Hippocampal formation (tissue), 2 donors: ENCODE measurements at regions not wholly inside any gene's neighbourhood (a gene's known extent, or its start where the extent isn't known, plus 50 kb on each side); places are given as distances from the start of the nearest gene placed in this dataset.
"Not testable (repeated sequence)": the region's sequence is repeated elsewhere in the genome, so short reads cannot be mapped to it uniquely, and the experiment has no call there.

Experiments used
- DNase-seq, 2 donors: peaks; one replicate each; lab custom pipeline; 2025; lab: John Stamatoyannopoulos, UW

DNA sequence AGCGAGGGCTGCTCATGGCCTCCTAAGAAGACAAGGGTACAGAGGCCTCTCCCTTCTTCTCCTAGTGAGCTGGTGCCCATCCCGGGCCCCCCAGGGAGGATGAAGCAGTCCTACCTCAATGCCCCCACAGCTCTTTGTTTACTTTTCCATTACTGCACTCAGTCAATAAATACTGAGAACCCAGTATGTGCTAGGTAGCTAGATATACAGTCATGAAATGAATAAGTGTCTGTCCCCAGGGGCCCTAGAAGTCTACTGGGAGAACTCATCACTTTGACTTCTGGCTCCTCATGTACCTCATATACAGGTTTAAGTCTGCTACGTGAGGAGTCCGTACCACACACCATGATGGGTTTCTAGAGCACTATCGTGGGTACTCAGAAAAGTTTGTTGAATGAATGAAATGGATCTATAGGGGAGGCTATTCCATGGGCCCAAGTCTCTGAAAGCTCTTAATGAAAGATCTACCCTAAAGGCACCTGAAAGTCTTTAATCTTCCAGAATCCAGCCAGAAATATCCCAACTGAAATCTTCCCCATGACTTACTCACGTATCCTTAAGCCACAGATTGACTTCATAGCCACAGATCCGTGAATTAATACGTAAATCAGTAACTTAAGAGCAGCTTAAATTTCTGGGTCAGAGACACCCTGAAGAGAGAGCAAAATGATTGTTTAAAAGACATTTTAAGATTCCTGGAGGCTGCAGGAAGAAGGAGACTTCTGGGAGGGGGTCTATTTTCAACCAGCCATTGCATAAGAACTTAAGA lies 51.6 kb upstream of the POMP start:
- DNase-seq = no peak

DNA sequence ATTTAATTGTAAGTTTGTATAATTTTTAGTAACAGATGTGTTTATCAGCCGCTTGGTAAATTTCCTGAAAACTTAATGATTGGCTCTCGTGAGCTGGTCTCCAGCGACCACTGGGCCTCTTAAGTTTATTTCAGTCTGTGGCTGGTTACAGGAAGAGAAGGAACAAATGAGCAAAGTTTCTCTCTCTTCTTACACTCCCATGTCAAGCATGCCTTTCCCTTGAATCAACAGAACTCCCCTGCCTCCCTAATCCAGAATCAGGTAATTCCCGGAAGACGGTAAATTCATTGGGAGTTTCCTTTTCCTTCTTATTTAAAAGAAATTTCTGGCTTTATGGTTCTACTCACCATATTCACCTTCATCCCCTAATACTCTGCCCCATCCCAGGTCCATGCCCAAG lies 52.5 kb upstream of the POMP start:
- no peak for DNase-seq

DNA sequence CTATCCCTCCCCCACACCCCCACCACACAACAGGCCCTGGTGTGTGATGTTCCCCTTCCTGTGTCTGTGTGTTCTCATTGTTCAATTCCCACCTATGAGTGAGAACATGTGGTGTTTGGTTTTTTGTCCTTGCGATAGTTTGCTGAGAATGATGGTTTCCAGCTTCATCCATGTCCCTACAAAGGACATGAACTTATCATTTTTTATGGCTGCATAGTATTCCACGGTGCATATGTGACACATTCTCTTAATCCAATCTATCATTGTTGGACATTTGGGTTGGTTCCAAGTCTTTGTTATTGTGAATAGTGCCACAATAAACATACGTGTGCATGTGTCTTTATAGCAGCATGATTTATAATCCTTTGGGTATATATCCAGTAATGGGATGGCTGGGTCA lies 53.8 kb upstream of the POMP start:
- not testable (repeated sequence) for DNase-seq

DNA sequence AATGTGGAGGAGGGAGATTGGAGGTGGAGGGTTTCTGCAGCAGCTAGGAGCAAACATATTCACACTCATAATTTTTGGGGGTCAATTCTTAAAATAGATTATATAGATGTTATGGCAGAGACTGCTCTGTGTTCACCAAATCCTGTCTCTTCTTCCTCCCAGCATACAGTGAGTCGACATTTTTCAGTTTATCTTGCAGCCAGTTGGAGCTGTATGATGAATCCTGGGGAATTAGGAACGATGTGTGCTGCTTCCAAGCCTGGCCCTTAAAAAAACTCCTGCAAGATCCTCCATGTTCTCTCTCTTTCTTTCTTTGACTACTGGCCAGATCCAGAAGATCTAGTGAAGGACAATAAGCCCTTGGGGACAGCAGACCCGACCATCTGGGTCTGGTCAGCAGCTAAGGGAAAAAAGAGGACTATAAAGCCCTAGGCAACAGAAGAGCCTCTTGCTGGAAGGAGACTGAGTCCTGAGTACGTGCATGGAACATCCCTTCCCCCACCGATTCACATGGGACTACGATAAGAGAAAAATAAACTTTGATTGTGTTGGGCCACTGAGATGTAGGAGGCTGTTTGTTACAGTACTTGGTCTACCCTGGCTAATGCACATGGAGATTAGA lies 55.8 kb upstream of the POMP start:
- no peak for DNase-seq

DNA sequence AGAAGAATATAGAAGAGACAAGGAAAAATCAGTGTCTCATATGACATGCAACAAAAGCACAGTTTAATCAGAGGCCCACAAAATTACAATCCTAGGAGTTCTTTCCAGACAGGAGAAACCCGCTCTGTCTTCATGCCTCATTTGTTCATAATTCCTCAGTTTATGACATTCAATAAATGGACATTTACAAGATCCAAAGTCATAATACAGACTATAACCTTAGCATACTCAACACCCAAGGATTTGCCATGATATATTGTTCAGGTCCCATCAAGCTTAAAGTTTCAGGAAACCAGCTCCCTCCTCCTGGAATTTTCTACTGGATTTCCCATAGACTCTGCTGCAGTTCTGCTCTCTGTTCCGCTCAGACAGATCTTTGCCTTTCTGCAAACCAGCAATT lies 56.4 kb upstream of the POMP start:
- no peak for DNase-seq

DNA sequence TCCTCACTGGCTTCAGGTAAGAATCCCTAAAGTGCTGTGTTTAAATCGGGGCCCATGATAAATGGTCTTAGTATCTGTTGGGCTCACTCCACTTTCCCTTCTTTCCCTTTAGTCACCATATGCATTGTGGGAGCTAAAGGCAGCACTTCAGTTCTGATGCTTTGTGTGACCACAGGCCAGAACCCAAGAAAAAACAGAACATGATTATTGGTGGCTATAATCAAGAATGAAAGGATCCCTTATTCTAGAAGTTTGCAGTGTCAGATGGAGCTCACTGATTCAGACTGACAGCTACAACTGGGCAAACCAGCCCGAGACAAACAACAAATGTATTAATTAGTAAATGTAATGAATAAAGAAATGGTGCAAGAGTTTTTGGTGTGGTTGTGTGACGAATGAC lies 57.3 kb upstream of the POMP start:
- DNase-seq = peak in 1 of 2 donors; percentile 31

DNA sequence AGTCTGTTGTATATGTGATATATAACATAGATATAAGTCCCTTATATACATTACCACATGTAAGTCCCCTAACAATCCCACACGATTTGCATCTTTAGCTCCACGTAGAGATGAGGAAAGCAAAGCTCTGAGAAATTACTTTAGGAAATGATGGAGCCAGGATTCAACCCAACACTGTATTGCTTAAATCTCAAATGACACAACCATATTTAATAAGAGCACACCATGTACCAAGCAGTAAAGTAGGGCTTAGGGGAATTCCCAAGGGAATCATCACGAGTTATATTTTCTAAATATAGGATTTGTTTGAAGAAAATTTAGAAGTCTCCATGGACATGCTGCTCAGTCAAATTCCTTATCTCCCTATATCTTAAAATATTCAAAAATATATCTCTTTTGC lies 61.3 kb upstream of the POMP start:
- no peak for DNase-seq

DNA sequence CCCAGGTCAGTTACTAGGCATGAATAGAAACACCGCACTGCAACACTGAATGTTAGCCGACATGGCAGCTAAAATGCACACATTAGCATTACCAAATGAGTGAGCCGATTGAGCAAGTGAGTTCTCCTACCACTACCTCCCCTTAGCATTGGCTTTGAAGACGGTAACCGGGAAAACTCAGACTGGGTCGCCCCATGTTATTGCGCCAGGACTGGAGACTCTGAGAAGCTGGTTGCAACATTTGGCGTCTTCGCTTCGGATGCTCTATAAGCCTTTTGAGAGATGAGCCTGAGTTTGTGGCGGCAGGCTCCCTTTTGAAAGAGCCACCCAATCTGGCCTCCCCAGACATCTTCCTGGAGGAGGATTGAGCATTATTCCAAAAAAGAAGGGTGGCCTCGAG lies 68.5 kb upstream of the POMP start:
- DNase-seq = no peak

DNA sequence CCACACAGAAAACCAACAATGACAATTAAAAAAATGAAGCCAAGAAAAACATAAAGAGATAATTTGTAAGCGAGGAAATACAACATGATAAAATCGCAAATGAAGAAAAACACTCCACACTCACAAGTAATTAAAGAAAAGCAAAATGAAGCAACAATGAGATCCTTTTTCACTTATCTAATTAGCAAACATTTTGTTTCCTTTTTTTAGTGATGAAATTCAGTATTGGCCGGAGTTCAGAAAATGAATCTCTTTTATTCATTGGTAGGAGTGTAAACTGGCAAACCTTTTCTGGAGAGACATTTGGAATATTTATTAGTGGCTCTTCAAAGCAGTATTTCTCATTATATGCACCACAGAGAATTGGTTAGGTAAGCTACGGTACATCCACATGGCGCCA lies 70.6 kb upstream of the POMP start:
- no peak for DNase-seq

DNA sequence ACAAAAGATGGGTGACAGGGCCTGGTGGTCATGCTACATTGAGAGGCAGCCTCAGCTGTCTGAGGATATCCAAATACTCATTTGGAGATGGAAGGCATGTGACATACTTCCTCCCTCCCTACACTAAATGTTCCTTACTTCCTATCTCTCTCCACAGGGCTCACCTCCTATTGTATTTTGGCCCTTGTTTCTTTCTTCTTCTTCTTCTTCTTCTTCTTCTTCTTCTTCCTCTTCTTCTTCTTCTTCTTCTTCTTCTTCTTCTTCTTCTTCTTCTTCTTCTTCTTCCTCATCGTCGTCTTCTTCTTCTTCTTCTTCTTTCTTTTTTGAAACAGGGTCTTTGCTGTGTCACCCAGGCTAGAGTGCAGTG lies 71.8 kb upstream of the POMP start:
- DNase-seq = no peak

DNA sequence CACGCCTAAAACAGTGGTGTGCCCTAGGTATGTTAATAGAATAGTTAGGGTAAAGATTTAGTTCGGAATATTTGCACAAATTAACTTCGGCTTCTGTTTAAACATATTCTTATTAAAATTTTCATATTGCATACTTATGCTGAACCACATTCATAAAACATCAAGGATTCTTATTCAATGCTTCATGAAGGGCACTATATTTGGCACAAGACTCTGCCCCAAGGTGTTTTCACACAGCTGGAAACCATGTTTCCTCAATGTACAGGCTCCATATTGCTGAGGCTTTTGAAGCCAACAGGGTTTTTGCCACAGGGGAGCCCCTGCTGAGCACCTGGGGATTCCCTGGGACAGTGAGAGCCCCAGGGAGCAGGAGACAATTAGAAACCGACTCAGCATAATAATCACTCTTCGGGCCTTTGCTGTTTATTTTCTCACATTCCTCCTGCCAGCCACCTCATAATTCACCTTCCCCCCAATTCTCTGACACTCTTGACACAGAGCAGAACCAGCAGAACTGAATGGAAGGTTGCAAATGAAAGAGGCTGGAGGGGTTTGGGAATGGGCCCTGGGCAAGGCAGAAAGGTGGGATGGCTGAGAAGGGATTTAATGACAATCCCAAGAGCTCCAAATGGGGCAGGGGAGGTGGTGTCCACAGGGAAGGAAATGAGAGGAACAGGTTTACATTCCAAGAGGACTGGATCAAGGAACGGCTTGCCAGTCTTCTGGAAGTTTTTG lies 72.3 kb upstream of the POMP start:
- DNase-seq = no peak

DNA sequence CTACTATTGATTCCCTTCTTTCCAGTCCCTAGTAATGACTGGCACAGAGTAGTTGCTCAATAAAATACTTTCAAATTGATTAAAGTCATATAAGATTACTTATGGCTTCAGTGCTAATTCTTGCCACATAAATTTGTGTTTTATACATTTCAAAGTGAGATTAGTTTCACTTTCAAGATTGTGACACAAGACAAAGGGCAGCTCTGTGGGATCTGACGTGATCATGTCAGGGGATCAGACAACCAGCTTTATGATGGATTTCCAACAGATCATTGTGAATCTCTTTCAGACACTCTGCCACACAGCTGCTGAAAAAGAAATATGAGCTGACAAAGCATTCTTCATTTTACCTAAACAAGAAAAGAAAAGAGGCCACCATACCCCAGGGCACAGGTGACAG lies 73.4 kb upstream of the POMP start:
- DNase-seq = no peak

DNA sequence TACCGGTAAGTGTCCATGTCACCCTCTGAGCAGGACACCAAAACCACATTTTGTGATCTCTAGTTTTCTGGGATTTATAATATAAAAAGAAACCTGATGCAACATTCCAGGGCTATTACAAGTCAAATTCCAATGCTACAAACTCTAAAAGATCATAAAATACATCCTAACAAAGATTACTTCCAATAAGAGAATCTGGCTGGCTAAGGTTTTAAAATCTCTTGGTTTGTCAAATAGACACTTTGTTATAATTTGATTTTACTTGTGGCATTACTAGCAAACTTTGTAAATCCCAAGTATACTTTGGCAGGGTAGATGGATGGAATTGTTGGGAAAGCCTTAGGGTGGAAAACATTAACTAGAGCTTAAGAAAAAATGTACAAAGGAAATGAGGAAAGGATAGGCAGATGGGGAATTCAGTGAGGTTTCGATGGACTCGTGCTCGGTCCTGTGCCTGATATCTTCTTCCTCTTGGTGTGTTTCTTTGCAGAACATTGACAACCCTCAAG lies 74.0 kb upstream of the POMP start:
- no peak for DNase-seq

DNA sequence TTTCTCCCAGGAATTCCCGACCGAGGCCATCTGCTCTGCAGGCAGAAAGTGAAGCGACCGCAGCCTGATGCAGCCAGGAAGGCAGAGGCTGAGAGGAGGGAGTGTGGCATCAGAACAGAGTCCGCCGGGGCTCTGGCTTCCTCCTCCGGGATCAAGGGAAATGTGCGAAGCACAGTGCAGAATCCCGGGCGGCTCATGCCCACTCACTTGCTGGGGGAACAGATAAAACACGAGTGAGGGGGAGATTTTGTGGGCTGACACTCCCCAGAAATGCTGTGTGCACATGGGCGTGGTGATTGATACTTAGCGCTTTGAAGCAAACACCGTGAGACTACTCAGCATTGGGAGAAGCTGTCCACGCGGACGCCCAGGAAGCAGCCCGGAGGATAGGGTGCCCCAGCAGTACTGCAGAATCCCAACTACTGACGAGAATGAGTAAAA lies 75.3 kb upstream of the POMP start:
- no peak for DNase-seq

DNA sequence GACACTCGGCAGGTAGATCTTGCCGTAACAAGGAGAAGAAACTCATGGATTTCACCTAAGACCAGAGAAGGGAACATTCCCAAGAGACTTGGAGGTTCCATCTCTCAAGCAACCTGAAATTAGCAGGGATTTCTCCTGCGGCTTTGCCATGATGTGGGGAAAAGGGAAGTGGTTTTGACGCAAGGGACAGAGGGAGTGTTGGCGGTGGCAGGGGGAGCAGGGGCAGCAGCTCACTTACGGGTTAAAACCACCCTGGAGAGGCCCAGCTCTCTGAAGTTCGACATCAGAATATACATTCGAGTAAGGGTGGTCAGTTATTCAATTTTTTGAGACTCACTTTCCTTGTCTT lies 76.1 kb upstream of the POMP start:
- DNase-seq = no peak

DNA sequence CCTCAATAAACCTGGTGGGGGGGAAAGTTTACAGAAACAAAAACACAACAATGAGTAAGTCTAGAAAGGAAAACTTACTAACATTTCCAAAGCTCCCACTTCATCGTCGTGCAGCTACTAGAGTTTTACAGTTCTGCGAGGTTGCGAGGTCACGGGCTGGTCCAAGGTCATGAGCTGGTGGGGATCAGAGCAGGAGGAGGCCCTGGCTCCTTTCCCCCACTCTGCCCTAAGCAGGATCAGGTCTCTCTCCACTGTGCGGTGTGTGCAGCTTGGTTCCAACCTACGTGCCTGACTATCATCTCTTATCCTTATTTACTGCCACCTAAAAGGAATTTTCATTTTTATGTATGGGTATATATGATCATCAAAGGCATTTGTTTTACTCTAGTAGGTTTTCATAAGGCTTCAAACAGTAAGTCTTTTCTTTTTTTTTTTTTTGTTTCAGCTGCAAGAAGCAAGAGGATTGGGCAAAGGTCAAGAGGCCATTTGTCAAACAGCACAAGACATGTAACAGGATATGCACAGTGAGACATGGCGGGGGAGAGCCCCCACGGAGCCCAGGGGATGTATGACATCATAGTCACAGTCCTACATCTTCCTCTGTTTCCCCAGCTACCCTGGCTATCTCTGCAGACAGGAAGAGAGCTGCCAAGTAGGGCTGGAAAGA lies 76.6 kb upstream of the POMP start:
- no peak for DNase-seq

DNA sequence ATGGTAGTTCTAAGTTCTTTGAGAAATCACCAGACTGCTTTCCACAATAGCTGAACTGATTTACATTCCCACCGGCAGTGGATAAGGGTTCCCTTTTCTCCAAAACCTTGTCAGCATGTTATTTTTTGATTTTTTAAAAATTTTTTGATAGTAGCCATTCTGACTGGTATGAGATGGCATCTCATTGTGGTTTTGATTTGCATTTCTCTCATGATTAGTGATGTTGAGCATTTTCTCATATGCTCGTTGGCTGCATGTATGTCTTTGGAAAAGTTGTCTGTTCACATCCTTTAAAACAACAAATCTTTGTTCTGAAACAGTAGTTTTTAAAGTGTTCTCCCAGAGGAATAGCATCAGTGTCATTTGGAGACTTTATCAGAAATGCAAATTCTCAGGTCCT lies 77.5 kb upstream of the POMP start:
- no peak for DNase-seq

DNA sequence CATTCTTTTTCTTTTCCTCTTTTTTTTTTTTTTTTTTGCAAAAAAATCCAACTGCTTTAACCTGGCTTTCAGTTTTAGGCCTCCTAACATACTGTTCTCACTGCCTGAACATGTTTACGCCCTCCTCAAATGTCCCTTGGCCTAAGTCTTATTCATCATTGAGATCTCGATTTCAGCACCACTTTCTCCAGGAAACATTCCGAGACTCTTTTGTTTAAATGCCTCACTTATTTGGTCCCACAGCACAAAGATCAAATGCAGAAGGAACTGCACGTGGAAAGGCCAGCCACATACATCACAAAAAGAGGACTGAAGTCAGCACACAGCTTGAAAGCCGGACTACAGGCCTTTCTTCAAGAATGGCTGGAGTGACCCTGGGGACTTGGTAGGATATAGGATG lies 79.2 kb upstream of the POMP start:
- no peak for DNase-seq

DNA sequence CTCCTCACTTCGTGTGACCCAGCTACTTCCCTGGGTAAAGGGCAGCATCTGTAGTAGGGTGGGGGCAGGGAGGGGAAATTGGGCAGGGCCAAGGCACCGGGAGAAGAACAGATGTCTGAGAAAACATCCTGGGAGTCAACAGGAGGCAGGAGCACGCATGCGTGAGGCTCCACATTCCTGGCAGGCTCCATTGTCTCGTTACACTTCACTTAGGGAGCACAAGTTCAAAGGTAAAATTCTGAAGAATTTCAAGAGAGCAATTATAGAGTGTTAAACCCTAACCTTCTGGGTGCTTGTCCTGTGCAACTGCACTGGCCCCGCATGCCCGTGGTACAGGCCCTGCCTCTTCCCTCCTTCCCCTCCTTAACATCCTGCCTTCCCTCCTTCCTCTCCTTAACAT lies 79.6 kb upstream of the POMP start:
- DNase-seq = no peak

DNA sequence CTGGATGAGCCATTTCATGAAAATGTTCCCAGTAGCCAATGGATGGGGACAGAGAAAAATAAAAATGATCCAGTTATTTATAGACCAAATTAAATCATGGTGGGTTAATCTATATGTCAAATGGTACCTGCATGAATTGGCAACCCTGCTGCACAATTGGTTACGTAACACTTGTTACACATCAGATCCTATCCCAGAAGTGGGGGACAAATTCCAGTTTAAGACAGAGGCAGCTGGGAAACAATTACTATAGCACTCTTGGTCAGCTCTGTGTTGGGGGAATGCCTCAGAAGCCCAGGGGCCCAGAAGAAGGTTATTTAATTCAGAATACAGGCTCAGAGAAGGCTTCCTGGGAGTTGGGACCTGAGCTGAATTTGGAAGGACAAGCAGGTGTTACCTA lies 81.1 kb upstream of the FLT1 start:
- no peak for DNase-seq

DNA sequence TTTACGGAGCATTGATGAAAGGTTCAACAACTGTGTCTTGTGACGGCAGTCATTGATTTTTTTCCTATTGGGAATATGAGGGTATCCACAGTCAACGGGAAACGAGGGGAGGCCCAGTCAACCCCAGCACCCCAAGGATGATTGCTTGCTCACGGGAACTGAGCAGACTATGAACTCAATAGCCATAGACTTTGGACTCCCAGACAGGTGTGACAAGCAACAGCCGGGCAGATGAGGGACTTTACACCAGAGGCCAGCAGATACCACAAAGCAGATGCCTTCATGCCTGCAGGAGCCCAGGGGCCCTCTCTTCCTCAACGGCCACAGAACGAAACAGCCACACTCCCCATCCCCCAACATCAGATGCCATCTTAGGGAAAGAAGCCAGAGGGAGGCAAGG lies 80.3 kb upstream of the FLT1 start:
- no peak for DNase-seq

DNA sequence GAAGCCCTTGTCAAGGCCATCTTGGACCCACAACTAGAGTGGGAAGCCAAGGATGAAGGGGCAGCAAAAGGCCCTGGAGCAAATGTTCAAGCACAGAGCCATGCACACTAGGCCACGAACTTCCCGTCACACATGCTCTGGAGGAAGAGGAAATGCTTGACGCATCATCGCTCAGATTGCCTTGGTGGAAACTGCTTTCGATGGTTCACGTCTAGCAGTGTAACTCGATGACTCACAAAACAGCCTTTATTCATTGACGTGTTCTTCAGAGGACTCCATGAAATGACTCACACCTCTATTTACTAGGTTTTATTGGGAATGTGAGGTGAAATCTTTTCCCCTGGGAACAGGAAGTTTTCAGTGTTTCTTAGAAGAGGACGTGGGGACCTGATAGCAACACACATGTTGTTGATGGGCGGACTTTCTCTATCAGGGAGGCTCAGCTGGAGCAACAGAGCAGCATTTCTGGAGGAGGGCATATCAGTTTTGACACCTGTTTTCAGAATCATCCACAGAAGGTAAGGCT lies 79.8 kb upstream of the FLT1 start:
- DNase-seq = no peak
